ENCODE measurements at regions not wholly inside any gene's neighbourhood (a gene's known extent, or its start where the extent isn't known, plus 50 kb on each side); places are given as distances from the start of the nearest gene placed in this dataset.

- no peak for ATAC-seq
- no peaks in the 10 kb centered on the region for H3K79me2 ChIP-seq (replicated peaks; ENCODE audit: insufficient read depth)
- H2AFZ ChIP-seq, result no peak overlapping the region
- H3K4me1 ChIP-seq (ENCODE audit: insufficient read depth), result peaks cover 6% of the 10 kb centered on the region; the same call in 1 of the 2 replicates
- no peaks in the 10 kb centered on the region for H3K36me3 ChIP-seq (ENCODE audit: insufficient read depth)
- Mint-ChIP-seq H3K4me1 (peaks cover 4% of the 10 kb centered on the region; the same call in 1 of the 3 replicates), H3K27me3 (ENCODE audit: insufficient read depth, low read depth, poor library complexity) (no peaks in the 10 kb centered on the region), H3K36me3 (ENCODE audit: low read depth) (no peaks in the 10 kb centered on the region), H3K9me3 (no peaks in the 10 kb centered on the region), H3K4me3 (no peak overlapping the region), H3K27ac (no peak overlapping the region)
- no peaks in the 10 kb centered on the region for H4K20me1 ChIP-seq (replicated peaks; ENCODE audit: insufficient read depth)
- H3K27me3 ChIP-seq (ENCODE audit: insufficient read depth), result no peaks in the 10 kb centered on the region
- H3K4me2 ChIP-seq, result no peak overlapping the region
- peaks cover 4% of the 10 kb centered on the region; the same call in 1 of the 2 replicates for H3K9me2 ChIP-seq (ENCODE audit: insufficient read depth)
- DNase-seq (ENCODE audit: low spot score), result no peak
- H3K4me3 ChIP-seq, result no peak overlapping the region
- no peak for TF ChIP-seq CTCF (conservative IDR thresholded peaks at IDR 0.05; ENCODE audit: low read depth in 2 of 2)
- TF ChIP-seq ZNF114 (CRISPR knock-in tag; IDR thresholded peaks at IDR 0.05), result no peak
- TF ChIP-seq EZH2 (IDR thresholded peaks at IDR 0.05; ENCODE audit: low read depth, unreplicated experiment), result no peak
- TF ChIP-seq JUNB (IDR thresholded peaks at IDR 0.05; ENCODE audit: unreplicated experiment), result no peak
- no peak for TF ChIP-seq ZNF462 (CRISPR knock-in tag; IDR thresholded peaks at IDR 0.05)
- TF ChIP-seq REST (IDR thresholded peaks at IDR 0.05; ENCODE audit: unreplicated experiment), result no peak
- no peak overlapping the region for H3K27ac ChIP-seq (ENCODE audit: low read depth)
- no peaks in the 10 kb centered on the region for H3F3A ChIP-seq (replicated peaks; ENCODE audit: low read depth)
These were observed 329.9 kb downstream of the BMP4 start for GRCh38 chr14:53626761-53627160.

All from GM23338 (cell line).